B cell (primary cell): ENCODE measurements at regions not wholly inside any gene's neighbourhood (a gene's known extent, or its start where the extent isn't known, plus 50 kb on each side); places are given as distances from the start of the nearest gene placed in this dataset.

Source experiments
- EZH2 ChIP-seq: IDR thresholded peaks from 2 replicates; pipeline ENCODE4 v1.6.1; 2012; ENCODE audit warnings: borderline replicate concordance, low read depth, mild to moderate bottlenecking, moderate library complexity, low read length; ENCODE audit not compliant: insufficient read depth, poor library complexity, severe bottlenecking
- TF ChIP-seq, protein P1 (sequence below): fragments of 200-600 bp; IDR thresholded peaks from one replicate; pipeline ENCODE4 v1.8.0; 2022; ENCODE audit warnings: antibody characterized with exemption, mild to moderate bottlenecking

DNA sequence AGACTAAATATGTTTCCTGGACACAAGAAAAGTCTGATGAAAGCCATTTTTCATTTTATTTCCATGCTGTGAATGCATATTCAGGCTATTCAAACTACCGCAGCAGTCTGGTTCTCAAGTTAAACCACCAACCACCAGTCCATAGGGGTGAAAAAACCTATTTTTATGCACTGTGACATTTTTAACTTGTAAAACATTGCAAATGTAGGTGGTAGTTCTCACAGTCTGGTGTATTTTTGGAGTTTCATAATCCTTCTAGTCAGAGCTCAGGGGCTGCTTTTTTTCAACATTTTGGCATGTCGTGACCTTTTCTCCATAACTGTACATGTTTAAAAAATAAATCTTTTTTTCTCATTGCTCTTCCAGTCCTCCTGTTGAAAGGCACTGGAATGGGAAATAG is 907.6 kb upstream of the ADGRL2 start:
- TF ChIP-seq, protein P1, sequence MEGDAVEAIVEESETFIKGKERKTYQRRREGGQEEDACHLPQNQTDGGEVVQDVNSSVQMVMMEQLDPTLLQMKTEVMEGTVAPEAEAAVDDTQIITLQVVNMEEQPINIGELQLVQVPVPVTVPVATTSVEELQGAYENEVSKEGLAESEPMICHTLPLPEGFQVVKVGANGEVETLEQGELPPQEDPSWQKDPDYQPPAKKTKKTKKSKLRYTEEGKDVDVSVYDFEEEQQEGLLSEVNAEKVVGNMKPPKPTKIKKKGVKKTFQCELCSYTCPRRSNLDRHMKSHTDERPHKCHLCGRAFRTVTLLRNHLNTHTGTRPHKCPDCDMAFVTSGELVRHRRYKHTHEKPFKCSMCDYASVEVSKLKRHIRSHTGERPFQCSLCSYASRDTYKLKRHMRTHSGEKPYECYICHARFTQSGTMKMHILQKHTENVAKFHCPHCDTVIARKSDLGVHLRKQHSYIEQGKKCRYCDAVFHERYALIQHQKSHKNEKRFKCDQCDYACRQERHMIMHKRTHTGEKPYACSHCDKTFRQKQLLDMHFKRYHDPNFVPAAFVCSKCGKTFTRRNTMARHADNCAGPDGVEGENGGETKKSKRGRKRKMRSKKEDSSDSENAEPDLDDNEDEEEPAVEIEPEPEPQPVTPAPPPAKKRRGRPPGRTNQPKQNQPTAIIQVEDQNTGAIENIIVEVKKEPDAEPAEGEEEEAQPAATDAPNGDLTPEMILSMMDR = no peak
- no peak for TF ChIP-seq EZH2
